SK-N-SH (cell line): ENCODE measurements at regions not wholly inside any gene's neighbourhood (a gene's known extent, or its start where the extent isn't known, plus 50 kb on each side); places are given as distances from the start of the nearest gene placed in this dataset.
A peak's percentile ranks its signal among the peaks of the same experiment; 100 is the strongest.

Experiments used
- CTCF ChIA-PET: fragments of 300-600, 350-600 bp; formaldehyde crosslinking; extraction: SDS; loops from one replicate; lab custom pipeline; 2021; lab: Yijun Ruan, JAX
- POLR2A ChIA-PET: fragments of 350-600 bp; sonication (Branson Sonifier 250); formaldehyde crosslinking; extraction: SDS; loops from one replicate; lab custom pipeline; 2020; ENCODE audit warnings: antibody characterized with exemption, inconsistent platforms; lab: Yijun Ruan, JAX
- DNase-seq: peaks from one replicate; pipeline ENCODE4 v3.0.0; 2012
- H2AFZ ChIP-seq: fragments of 200-600 bp; sonication (generic); 2 replicates; pipeline ENCODE4 v1.8.1; 2016; ENCODE audit warnings: antibody characterized with exemption, mild to moderate bottlenecking, low read depth
- H3F3A ChIP-seq: fragments of 200-600 bp; sonication (generic); replicated peaks from 2 replicates; pipeline ENCODE3; 2016; ENCODE audit warnings: antibody characterized with exemption, mild to moderate bottlenecking; ENCODE audit not compliant: insufficient read depth
- H3K27ac ChIP-seq, 2 experiments: fragments of 200-500 bp in 1 of 2; fragments of 200-600 bp in 1 of 2; sonication (Bioruptor generic) in 1 of 2; sonication (generic), shearing (Covaris generic) in 1 of 2; 2 replicates each; pipeline versions ENCODE4 v1.5.1 to v1.6.1; 2014 to 2016; ENCODE audit warnings: low read depth in 2 of 2, inconsistent platforms in 1 of 2, low read length in 1 of 2, mild to moderate bottlenecking in 1 of 2, mixed read lengths in 1 of 2
- H3K27me3 ChIP-seq: fragments of 200-600 bp; sonication (generic), shearing (Covaris generic); 2 replicates; pipeline ENCODE4 v1.6.1; 2016; ENCODE audit warnings: mixed run types; ENCODE audit not compliant: insufficient read depth
- H3K36me3 ChIP-seq, 2 experiments: fragments of 200-500 bp in 1 of 2; fragments of 200-600 bp in 1 of 2; sonication (Bioruptor generic) in 1 of 2; sonication (generic) in 1 of 2; replicated peaks in 1 of 2; 2 replicates each; pipeline versions ENCODE3 to v1.5.1; 2014 to 2016; ENCODE audit warnings: low read length in 1 of 2, mild to moderate bottlenecking in 1 of 2; ENCODE audit not compliant: insufficient read depth in 2 of 2, control insufficient read depth in 1 of 2
- H3K4me1 ChIP-seq, 2 experiments: fragments of 200-500 bp in 1 of 2; fragments of 200-600 bp in 1 of 2; sonication (Bioruptor generic) in 1 of 2; sonication (generic), shearing (Covaris generic) in 1 of 2; 2 replicates each; pipeline versions ENCODE4 v1.5.1 to v1.6.1; 2014 to 2016; ENCODE audit warnings: low read depth in 1 of 2, low read length in 1 of 2, mixed run types in 1 of 2; ENCODE audit not compliant: insufficient read depth in 2 of 2, control insufficient read depth in 1 of 2
- H3K4me2 ChIP-seq: fragments of 200-600 bp; sonication (generic), shearing (Covaris generic); 2 replicates; pipeline ENCODE4 v1.6.1; 2017; ENCODE audit warnings: mixed run types
- H3K4me3 ChIP-seq, 2 experiments: fragments of 200-500 bp in 1 of 2; fragments of 200-600 bp in 1 of 2; sonication (Bioruptor generic) in 1 of 2; sonication (generic), shearing (Covaris generic) in 1 of 2; 2 replicates each; pipeline versions ENCODE4 v1.5.1 to v1.8.1; 2014 to 2016; ENCODE audit warnings: low read depth in 2 of 2, inconsistent platforms in 1 of 2, low read length in 1 of 2, mild to moderate bottlenecking in 1 of 2, mixed read lengths in 1 of 2, moderate library complexity in 1 of 2
- H3K79me2 ChIP-seq: fragments of 200-600 bp; sonication (generic); 2 replicates; pipeline ENCODE4 v1.8.1; 2017; ENCODE audit warnings: mild to moderate bottlenecking; ENCODE audit not compliant: insufficient read depth
- H3K9ac ChIP-seq: fragments of 200-600 bp; sonication (generic); 2 replicates; pipeline ENCODE4 v1.6.1; 2017; ENCODE audit warnings: mixed run types
- H3K9me2 ChIP-seq: fragments of 200-600 bp; sonication (generic); 2 replicates; pipeline ENCODE4 v1.6.1; 2017; ENCODE audit warnings: mixed run types
- H3K9me3 ChIP-seq: fragments of 200-600 bp; sonication (generic); 2 replicates; pipeline ENCODE4 v1.6.1; 2017; ENCODE audit warnings: mixed run types, mild to moderate bottlenecking, moderate library complexity
- H4K20me1 ChIP-seq: fragments of 200-600 bp; sonication (generic); 2 replicates; pipeline ENCODE4 v1.6.1; 2017; ENCODE audit warnings: mild to moderate bottlenecking, mixed run types; ENCODE audit not compliant: insufficient read depth
- ELF1 ChIP-seq: IDR thresholded peaks from 2 replicates; pipeline ENCODE4 v1.4.0; 2012
- EZH2phosphoT487 ChIP-seq: fragments of 200-600 bp; sonication (generic); IDR thresholded peaks from 2 replicates; pipeline ENCODE4 v1.6.1; 2017; ENCODE audit warnings: low read depth, mixed run types, mild to moderate bottlenecking, antibody characterized with exemption, moderate library complexity, borderline replicate concordance
- FOXJ3 ChIP-seq: sonication (generic); formaldehyde crosslinking; IDR thresholded peaks from 2 replicates; pipeline ENCODE4 v1.5.1; 2020; ENCODE audit warnings: mild to moderate bottlenecking, missing genetic modification reagents
- IRF3 ChIP-seq: fragments of 150-350 bp; IDR thresholded peaks from 2 replicates; pipeline ENCODE4 v1.6.1; 2016; ENCODE audit warnings: mild to moderate bottlenecking, low read depth, low read length
- JUND ChIP-seq: IDR thresholded peaks from 2 replicates; pipeline ENCODE4 v1.4.0; 2012
- MXI1 ChIP-seq: IDR thresholded peaks from 2 replicates; pipeline ENCODE4 v1.6.1; 2012; ENCODE audit warnings: mild to moderate bottlenecking, low read depth, low read length, improper control_type of control experiment
- NRF1 ChIP-seq: IDR thresholded peaks from 2 replicates; pipeline ENCODE4 v1.6.1; 2012; ENCODE audit warnings: low read depth, mild to moderate bottlenecking, low read length
- PBX3 ChIP-seq: IDR thresholded peaks from 2 replicates; pipeline ENCODE4; 2012
- POLR2AphosphoS5 ChIP-seq: IDR thresholded peaks from 2 replicates; pipeline ENCODE4 v1.6.1; 2012; ENCODE audit warnings: low read depth, low read length
- RFX5 ChIP-seq: IDR thresholded peaks from 2 replicates; pipeline ENCODE4 v1.6.1; 2012; ENCODE audit warnings: mild to moderate bottlenecking, improper control_type of control experiment, low read length
- RXRA ChIP-seq: IDR thresholded peaks from 2 replicates; pipeline ENCODE4 v1.4.0; 2012; ENCODE audit warnings: low read depth, mild to moderate bottlenecking, borderline replicate concordance
- TAF1 ChIP-seq: IDR thresholded peaks from 2 replicates; pipeline ENCODE4 v1.6.1; 2012; ENCODE audit warnings: low read depth, mild to moderate bottlenecking, low read length, moderate library complexity, borderline replicate concordance
- TEAD4 ChIP-seq: IDR thresholded peaks from 2 replicates; pipeline ENCODE4 v1.4.0; 2012; ENCODE audit warnings: mild to moderate bottlenecking, borderline replicate concordance; ENCODE audit not compliant: insufficient read depth
- USF2 ChIP-seq: fragments of 150-350 bp; IDR thresholded peaks from 2 replicates; pipeline ENCODE4 v1.6.1; 2017; ENCODE audit warnings: antibody characterized with exemption, low read length, low read depth, borderline replicate concordance
- WGBS: methylation state at CpG from one replicate; pipeline ENCODE4 v1.1.6; 2017; ENCODE audit warnings: low lambda C conversion rate; 5-methylcytosine and 5-hydroxymethylcytosine counted together

GRCh38 chr2:216557820-216558219, 59.2 kb downstream of the RPL37A start:
- Histone ChIP-seq H3K4me1 (peaks cover 17 to 73% of the 10 kb centered on the region in 2 experiments; a peak in 3 of 4 replicates), H2AFZ (no peak overlapping the region)
- CTCF ChIA-PET = interaction anchor here (0.9 kb wide), 1 partner anchor 8 kb away, joined by 3 read pairs; no protein-coding TSS in a partner anchor

DNA sequence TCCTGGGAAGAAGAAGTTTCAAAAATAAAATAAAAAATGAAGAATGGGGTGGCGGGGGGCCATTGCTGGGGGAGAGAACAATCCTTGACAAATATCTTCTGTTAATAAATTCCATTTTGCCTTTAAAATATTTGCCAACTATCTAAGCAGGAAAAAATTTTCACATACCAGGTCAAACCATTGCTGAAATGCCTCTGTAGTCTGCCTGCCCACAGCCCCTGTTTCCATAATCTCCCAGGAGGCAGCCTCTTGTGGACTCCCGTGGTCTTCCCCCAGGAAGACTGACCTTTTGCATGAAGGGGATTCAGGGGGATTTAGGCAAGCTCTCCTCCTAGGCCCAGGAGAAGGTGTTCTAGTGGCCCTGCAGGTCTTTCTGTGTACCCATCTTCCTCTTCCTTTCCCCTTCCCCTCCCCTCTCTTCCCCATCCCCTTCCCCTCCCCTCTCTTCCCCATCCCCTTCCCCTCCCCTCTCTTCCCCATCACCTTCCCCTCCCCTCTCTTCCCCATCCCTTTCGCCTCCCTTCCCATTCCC, 61.0 kb downstream of the RPL37A start:
- H3K36me3 ChIP-seq = no peaks in the 10 kb centered on the region
- H3K9me2 ChIP-seq = no peaks in the 10 kb centered on the region
- 82% methylated on average over 3 of the region's 3 CpGs for WGBS
- peak overlapping the region in 1 of 2 experiments; percentile 48; a peak in 1 of 4 replicates for H3K27ac ChIP-seq
- H3K4me2 ChIP-seq = no peak overlapping the region
- no peaks in the 10 kb centered on the region for H3K9me3 ChIP-seq
- peaks cover 12 to 55% of the 10 kb centered on the region in 2 experiments; a peak in 3 of 4 replicates for H3K4me1 ChIP-seq
- H3K4me3 ChIP-seq = no peak overlapping the region
- peaks cover 6% of the 10 kb centered on the region for H3F3A ChIP-seq
- TF ChIP-seq TAF1 = no peak
- TF ChIP-seq MXI1 = no peak
- no peak for TF ChIP-seq JUND
- no peak for TF ChIP-seq RXRA
- no peak for TF ChIP-seq PBX3
- no peak for TF ChIP-seq POLR2AphosphoS5
- TF ChIP-seq NRF1 = no peak
- TF ChIP-seq FOXJ3 (CRISPR knock-in tag) = no peak
- no peak for TF ChIP-seq ELF1
- no peak for TF ChIP-seq IRF3
- TF ChIP-seq EZH2phosphoT487 = no peak
- TF ChIP-seq TEAD4 = no peak
- no peak overlapping the region for H3K9ac ChIP-seq
- no peaks in the 10 kb centered on the region for H3K27me3 ChIP-seq
- POLR2A ChIA-PET = no interaction called here
- H2AFZ ChIP-seq = no peak overlapping the region
- CTCF ChIA-PET = interaction anchor here (1.5 kb wide), 1 partner anchor 9 kb away, joined by 4 read pairs; no protein-coding TSS in a partner anchor
- H3K79me2 ChIP-seq = no peaks in the 10 kb centered on the region
- no peak for DNase-seq
- no peaks in the 10 kb centered on the region for H4K20me1 ChIP-seq

More at GRCh38 chr2:216557820-216558219, 59.2 kb downstream of the RPL37A start:
- TF ChIP-seq POLR2AphosphoS5 (no peak), MXI1 (no peak), RFX5 (no peak), USF2 (no peak)
- H3K4me2 ChIP-seq = peak overlapping the region; percentile 34
- H3F3A ChIP-seq = peaks cover 13% of the 10 kb centered on the region
- DNase-seq = no peak
- POLR2A ChIA-PET = no interaction called here
- H3K9me3 ChIP-seq = no peaks in the 10 kb centered on the region
- H4K20me1 ChIP-seq = no peaks in the 10 kb centered on the region
- no peaks in the 10 kb centered on the region for H3K27me3 ChIP-seq
- no peaks in the 10 kb centered on the region for H3K79me2 ChIP-seq
- no peak overlapping the region for H3K9ac ChIP-seq
- H3K27ac ChIP-seq = no peak overlapping the region
- H3K36me3 ChIP-seq = no peaks in the 10 kb centered on the region
- WGBS = 62% methylated on average over 1 of the region's 1 CpG
- no peaks in the 10 kb centered on the region for H3K9me2 ChIP-seq
- no peak overlapping the region for H3K4me3 ChIP-seq
